ENCODE measurements at regions not wholly inside any gene's neighbourhood (a gene's known extent, or its start where the extent isn't known, plus 50 kb on each side); places are given as distances from the start of the nearest gene placed in this dataset.

DNA sequence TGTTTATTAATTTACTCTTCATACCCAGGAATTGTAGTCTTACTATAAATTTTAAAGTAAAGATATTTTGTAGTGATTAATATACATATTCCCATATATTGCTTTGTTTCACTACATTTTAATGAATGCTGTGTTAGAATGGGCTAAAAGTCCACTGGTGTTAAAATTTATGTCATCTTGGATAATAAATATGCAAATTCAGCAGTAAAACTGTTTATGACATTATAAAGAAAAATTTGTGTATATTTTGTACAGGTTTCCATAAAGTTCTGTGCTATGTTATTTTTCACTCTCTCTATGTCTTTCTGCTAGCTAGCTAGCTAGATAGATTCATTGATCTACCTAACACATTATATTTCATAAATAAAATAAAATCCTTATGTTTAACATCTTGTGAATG is 1071.2 kb downstream of the FAT4 start:
- TF ChIP-seq, protein P1, sequence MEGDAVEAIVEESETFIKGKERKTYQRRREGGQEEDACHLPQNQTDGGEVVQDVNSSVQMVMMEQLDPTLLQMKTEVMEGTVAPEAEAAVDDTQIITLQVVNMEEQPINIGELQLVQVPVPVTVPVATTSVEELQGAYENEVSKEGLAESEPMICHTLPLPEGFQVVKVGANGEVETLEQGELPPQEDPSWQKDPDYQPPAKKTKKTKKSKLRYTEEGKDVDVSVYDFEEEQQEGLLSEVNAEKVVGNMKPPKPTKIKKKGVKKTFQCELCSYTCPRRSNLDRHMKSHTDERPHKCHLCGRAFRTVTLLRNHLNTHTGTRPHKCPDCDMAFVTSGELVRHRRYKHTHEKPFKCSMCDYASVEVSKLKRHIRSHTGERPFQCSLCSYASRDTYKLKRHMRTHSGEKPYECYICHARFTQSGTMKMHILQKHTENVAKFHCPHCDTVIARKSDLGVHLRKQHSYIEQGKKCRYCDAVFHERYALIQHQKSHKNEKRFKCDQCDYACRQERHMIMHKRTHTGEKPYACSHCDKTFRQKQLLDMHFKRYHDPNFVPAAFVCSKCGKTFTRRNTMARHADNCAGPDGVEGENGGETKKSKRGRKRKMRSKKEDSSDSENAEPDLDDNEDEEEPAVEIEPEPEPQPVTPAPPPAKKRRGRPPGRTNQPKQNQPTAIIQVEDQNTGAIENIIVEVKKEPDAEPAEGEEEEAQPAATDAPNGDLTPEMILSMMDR (IDR thresholded peaks at IDR 0.05; ENCODE audit: unreplicated experiment) = no peak
- Mint-ChIP-seq H3K27ac (no peak overlapping the region), H3K36me3 (no peaks in the 10 kb centered on the region)

DNA sequence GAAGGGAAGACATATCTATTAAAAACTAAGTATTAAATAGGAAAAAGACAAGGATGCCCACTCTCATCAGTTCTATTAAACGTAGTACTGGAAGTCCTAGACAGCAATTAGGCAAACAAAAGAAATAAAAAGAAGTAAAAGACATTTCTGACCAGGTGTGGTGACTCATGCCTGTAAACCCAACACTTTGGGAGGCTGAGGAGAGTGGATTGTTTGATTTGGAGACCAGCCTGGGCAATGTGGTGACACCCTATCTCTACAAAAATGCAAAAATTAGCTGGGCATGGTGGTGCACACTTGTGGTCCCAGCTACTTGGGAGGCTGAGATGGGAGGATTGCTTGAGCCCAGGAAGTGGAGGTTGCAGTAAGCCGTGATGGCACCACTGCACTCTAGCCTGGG is 1071.8 kb downstream of the FAT4 start:
- DNase-seq (ENCODE audit: low spot score in 2 of 2, unreplicated experiment in 2 of 2) = no peak
- Mint-ChIP-seq H3K27me3 (ENCODE audit: low read depth) (no peaks in the 10 kb centered on the region), H3K36me3 (no peaks in the 10 kb centered on the region), H3K27ac (no peak overlapping the region), H3K4me3 (no peak overlapping the region), H3K9me3 (peaks cover 20% of the 10 kb centered on the region), H3K4me1 (no peaks in the 10 kb centered on the region)
- TF ChIP-seq, protein P1 (IDR thresholded peaks at IDR 0.05; ENCODE audit: unreplicated experiment) = no peak

More for the DNA sequence above, 1071.2 kb downstream of the FAT4 start:
- Mint-ChIP-seq H3K4me1 (no peaks in the 10 kb centered on the region), H3K4me3 (no peak overlapping the region), H3K9me3 (peaks cover 17% of the 10 kb centered on the region), H3K27me3 (ENCODE audit: low read depth) (no peaks in the 10 kb centered on the region)
- DNase-seq (ENCODE audit: low spot score in 2 of 2, unreplicated experiment in 2 of 2) = no peak

DNA sequence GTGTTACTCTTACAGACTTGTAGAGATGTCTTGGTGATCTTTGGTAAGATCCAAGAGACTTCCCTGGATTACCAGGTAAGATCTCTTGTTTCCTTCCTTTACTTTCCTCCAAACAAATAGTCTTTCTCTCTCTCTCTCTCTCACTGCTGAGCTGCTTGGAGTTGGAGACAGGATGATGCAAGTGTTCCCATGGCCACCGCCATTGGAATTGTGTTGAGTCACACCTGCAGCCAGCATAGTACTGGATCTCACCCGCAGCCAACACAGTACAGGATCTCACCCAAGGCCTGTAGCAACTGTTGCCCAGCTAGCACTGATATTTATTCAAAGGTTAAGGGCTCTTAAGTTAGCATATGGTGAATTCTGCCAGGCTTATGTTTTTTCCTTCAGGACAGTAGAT is 1080.9 kb downstream of the FAT4 start:
- Mint-ChIP-seq H3K4me1 (peaks cover 4% of the 10 kb centered on the region), H3K27me3 (ENCODE audit: low read depth) (no peaks in the 10 kb centered on the region), H3K27ac (no peak overlapping the region), H3K9me3 (peaks cover 15% of the 10 kb centered on the region), H3K36me3 (no peaks in the 10 kb centered on the region), H3K4me3 (no peak overlapping the region)
- no peak for DNase-seq (ENCODE audit: low spot score in 2 of 2, unreplicated experiment in 2 of 2)
- TF ChIP-seq, protein P1 (IDR thresholded peaks at IDR 0.05; ENCODE audit: unreplicated experiment) = no peak

DNA sequence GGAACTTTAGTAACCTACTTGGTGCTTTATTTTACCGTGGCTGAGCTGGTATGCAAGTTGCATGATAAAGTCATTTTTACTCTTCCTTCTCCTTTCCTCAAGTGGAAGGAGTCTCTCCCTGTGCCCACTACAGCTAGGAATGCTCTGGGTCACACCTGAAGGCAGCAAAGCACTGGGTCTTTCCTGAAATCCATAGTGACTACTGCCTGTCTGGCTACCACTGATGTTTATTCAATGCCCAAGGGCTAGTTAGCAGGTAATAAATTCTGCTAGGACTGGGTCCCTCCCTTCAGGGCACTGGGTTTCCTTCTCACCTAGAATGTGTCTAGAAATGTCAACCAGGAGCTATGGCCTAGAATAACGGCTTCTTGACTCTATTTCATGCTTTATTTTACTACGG is 1081.4 kb downstream of the FAT4 start:
- Mint-ChIP-seq H3K27me3 (ENCODE audit: low read depth) (no peaks in the 10 kb centered on the region), H3K9me3 (peaks cover 11% of the 10 kb centered on the region), H3K27ac (no peak overlapping the region), H3K4me1 (peaks cover 4% of the 10 kb centered on the region), H3K4me3 (no peak overlapping the region), H3K36me3 (no peaks in the 10 kb centered on the region)
- no peak for DNase-seq (ENCODE audit: low spot score in 2 of 2, unreplicated experiment in 2 of 2)
- TF ChIP-seq, protein P1 (IDR thresholded peaks at IDR 0.05; ENCODE audit: unreplicated experiment) = no peak

DNA sequence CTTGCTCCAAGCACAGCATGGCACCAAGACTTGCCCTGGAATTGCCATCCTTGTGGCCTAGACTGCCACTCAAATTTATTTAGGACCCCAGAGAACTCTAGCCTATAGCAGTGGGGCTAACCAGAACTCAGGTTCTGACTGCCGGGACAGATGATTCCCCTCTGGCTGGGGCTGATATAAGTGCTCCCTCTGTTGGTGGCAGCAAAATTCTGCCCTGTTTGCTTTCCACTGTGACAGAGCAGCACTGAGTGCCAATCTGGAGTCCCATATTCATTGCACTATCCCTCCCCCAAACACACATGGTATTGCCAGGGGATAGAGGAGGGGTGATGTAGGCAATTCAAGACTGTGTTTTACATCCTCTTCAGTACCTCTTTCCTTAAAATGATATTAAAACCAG is 1081.9 kb downstream of the FAT4 start:
- Mint-ChIP-seq H3K9me3 (peaks cover 8% of the 10 kb centered on the region), H3K4me3 (no peak overlapping the region), H3K36me3 (no peaks in the 10 kb centered on the region), H3K27ac (no peak overlapping the region), H3K27me3 (ENCODE audit: low read depth) (no peaks in the 10 kb centered on the region), H3K4me1 (peaks cover 4% of the 10 kb centered on the region)
- TF ChIP-seq, protein P1 (IDR thresholded peaks at IDR 0.05; ENCODE audit: unreplicated experiment) = no peak
- no peak for DNase-seq (ENCODE audit: low spot score in 2 of 2, unreplicated experiment in 2 of 2)

DNA sequence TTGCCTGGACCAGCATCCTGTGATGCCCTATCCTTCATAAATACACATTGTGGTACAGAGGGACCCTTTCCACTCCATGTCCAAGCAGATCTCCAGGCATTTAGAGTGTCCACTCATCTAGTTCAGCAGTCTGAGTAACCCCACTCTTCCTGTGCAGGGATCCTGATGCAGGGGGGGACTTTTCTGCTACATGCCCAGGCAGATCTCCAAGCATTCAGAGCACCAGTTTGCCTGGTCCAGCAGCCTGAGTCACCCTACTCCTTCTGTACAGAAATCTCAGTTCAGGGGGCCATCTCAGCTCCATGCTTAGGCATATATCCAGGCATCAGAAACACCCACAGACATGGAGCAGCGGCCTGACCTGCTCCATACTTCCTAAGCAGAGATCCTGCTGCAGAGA is 1089.8 kb downstream of the FAT4 start:
- no peak for DNase-seq (ENCODE audit: low spot score in 2 of 2, unreplicated experiment in 2 of 2)
- Mint-ChIP-seq H3K27ac (no peak overlapping the region), H3K4me3 (no peak overlapping the region)

More for the DNA sequence above, 1089.8 kb downstream of the FAT4 start:
- Mint-ChIP-seq H3K36me3 (peaks cover 16% of the 10 kb centered on the region), H3K27me3 (ENCODE audit: low read depth) (no peaks in the 10 kb centered on the region), H3K9me3 (peaks cover 43% of the 10 kb centered on the region), H3K4me1 (peaks cover 4% of the 10 kb centered on the region)
- TF ChIP-seq, protein P1 (IDR thresholded peaks at IDR 0.05; ENCODE audit: unreplicated experiment) = no peak
